ENCODE measurements at regions not wholly inside any gene's neighbourhood (a gene's known extent, or its start where the extent isn't known, plus 50 kb on each side); places are given as distances from the start of the nearest gene placed in this dataset.

DNA sequence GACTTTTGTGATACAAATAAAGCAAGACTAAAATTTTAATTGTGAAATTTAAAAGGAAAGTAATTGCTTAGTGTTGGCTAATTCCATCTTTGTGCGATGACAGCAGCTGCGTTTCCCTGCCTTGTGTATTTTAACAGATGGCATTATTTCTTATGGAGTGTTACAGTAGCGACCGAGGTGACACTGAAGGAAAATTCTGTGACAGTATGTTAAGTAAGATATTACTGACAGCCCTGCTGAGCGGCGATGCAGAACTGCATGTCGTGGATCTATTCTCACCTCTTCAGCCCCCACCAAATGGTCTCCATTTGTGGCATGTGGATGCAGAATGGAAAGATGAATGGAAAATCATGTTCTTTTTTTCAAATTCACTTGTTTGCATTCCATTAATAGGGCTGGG lies 289.4 kb downstream of the RNF144B start:
- TF ChIP-seq, protein P1, sequence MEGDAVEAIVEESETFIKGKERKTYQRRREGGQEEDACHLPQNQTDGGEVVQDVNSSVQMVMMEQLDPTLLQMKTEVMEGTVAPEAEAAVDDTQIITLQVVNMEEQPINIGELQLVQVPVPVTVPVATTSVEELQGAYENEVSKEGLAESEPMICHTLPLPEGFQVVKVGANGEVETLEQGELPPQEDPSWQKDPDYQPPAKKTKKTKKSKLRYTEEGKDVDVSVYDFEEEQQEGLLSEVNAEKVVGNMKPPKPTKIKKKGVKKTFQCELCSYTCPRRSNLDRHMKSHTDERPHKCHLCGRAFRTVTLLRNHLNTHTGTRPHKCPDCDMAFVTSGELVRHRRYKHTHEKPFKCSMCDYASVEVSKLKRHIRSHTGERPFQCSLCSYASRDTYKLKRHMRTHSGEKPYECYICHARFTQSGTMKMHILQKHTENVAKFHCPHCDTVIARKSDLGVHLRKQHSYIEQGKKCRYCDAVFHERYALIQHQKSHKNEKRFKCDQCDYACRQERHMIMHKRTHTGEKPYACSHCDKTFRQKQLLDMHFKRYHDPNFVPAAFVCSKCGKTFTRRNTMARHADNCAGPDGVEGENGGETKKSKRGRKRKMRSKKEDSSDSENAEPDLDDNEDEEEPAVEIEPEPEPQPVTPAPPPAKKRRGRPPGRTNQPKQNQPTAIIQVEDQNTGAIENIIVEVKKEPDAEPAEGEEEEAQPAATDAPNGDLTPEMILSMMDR (conservative IDR thresholded peaks at IDR 0.05): no peak
- no peak for TF ChIP-seq ZFX (IDR thresholded peaks at IDR 0.05)
